Ishikawa (cell line): ENCODE measurements at regions not wholly inside any gene's neighbourhood (a gene's known extent, or its start where the extent isn't known, plus 50 kb on each side); places are given as distances from the start of the nearest gene placed in this dataset.

Source experiments
- CEBPB ChIP-seq: IDR thresholded peaks from 2 replicates; pipeline ENCODE4 v1.6.1; 2012
- CREB1 ChIP-seq: IDR thresholded peaks from 2 replicates; pipeline ENCODE4 v1.6.1; 2012; ENCODE audit warnings: low read depth
- FOXM1 ChIP-seq: IDR thresholded peaks from 2 replicates; pipeline ENCODE4 v1.6.1; 2012; ENCODE audit warnings: low read depth, borderline replicate concordance
- MAX ChIP-seq: IDR thresholded peaks from 2 replicates; pipeline ENCODE4 v1.6.1; 2012
- RAD21 ChIP-seq: IDR thresholded peaks from 2 replicates; pipeline ENCODE4 v1.6.1; 2012; ENCODE audit warnings: low read depth
- REST ChIP-seq: IDR thresholded peaks from 2 replicates; pipeline ENCODE4 v1.6.1; 2012; ENCODE audit warnings: low read depth, mild to moderate bottlenecking
- TAF1 ChIP-seq: IDR thresholded peaks from 2 replicates; pipeline ENCODE4 v1.6.1; 2012; ENCODE audit warnings: low read depth, mild to moderate bottlenecking

GRCh38 chr7:66418537-66418936, 210.1 kb upstream of the KCTD7 start:
- TF ChIP-seq REST (no peak), FOXM1 (no peak), TAF1 (no peak), RAD21 (no peak), CREB1 (no peak), CEBPB (no peak), MAX (no peak)
